GM18867 (cell line): ENCODE measurements at regions not wholly inside any gene's neighbourhood (a gene's known extent, or its start where the extent isn't known, plus 50 kb on each side); places are given as distances from the start of the nearest gene placed in this dataset.

Source experiments
- ATAC-seq: cut with Tn5 transposase; IDR thresholded peaks from one replicate; pipeline ENCODE4 v1.9.1; 2021; ENCODE audit warnings: mild to moderate bottlenecking, moderate library complexity; ENCODE audit not compliant: unreplicated experiment

DNA sequence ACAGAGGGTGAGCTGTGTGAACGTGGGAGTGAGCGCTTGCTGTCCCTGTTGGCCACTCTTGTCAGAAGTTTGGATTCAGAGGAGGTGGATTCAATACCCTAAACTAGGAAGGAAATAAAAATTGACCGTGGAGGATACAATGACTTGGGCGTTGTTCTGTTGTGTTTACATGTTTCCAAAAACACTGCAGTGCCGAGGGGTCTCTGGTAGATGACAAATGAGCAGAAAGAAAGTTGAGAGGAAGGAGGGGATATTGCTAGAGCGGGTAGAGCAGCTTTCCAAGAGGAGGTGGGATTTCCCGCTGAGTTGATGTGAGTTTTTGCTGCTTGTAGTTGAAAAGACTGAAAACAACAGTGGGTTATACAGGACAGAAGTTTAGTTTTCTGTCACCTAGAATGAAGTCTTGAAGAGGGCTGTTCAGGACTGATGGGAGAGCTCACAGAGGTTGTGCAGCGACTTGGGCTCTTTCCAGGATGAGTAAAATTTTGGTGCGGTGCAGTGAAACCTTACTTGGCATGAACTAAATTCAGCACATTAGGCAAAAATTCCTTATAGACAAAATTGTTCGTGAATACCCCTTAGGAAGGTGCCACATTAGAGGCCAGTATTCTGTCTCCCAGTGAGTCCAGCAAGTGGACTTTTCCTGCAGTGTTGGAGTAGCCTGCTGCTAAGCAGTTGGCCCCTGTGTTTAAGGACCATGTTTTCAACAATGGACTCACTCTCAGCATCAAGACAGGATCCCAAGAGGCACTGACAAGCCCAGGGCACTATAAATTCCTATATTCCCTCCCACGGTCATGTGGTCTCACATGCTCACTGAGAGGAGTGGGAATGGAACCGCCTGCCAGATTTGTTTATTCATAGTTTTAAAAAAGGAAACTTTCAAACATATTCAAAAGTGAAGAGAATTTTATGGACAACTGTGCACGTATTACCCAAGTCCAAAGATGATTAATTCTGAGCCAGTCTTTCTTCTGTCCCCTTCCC, 435.0 kb upstream of the C2CD4B start:
- ATAC-seq, result no peak

DNA sequence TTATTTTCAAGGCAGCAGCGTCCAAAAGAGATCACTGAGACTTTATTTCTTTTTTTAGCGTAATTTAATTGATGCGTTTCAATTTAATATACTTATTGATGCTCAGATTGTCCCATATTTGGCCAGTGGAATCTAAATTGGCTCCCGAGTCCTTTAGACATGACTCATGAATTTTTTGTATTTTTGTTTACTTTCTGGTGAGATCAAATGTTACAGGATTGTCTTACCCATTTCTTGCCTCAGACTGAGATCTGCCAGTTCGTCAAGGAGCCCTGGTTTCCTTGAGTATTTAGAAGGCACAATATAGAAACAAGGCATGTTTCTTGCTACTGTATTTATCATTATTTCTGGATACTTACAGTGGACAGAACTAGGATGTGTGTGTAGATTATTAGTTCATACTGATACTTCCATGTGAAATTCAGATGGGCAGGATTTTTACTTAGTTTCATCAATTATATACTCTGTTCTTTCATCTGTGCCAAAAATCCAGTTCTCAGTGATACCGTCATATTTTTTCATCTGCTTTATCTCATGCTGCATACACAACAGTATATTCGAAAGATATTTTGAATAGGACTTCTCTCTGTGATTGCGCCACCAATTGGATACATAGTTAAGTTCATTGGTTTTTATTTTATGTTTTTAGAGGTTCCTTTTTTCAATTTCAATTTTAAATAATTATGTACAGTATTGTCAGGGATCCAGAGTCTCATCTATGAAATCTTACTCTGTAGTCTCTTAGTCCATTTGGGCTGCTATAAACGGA, 436.9 kb upstream of the C2CD4B start:
- no peak for ATAC-seq

DNA sequence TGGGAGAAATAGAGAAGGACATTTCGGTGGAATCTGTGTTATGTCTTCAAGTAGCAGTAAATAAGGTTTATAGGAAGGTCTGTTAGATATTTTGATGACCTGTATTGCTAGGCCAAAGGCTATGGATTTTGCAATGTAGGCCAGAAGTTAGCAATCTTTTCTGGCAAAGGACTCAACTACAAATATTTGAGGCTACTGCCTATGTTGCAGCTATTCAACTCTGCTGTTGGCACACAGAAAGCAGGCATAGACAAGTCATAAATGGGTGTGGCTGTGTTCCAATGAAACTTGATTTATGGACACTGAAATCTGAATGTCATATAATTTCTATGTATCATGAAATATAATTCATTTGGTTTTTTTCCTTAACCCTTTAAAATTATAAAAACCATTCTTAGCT, 438.7 kb upstream of the C2CD4B start:
- ATAC-seq, result no peak

DNA sequence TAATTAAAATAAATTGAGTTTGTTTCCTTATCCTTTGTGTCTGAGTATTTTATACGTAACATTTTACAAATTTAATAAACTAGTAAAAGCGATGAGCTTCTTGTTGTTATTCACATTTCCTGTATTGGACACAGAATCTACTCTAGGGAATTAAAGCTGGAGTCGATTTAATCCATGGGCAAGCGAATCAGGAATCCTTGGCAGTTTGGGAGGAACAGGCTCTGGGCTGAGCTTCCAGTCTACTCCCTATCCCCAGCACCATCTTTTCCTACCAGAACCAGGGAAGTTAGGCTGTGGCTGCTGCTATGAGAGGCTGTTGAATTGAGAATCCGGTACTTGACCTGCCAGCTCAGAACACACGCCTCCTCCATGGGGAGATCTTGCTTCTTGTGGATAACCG, 437.3 kb upstream of the TPM1 start:
- no peak for ATAC-seq

DNA sequence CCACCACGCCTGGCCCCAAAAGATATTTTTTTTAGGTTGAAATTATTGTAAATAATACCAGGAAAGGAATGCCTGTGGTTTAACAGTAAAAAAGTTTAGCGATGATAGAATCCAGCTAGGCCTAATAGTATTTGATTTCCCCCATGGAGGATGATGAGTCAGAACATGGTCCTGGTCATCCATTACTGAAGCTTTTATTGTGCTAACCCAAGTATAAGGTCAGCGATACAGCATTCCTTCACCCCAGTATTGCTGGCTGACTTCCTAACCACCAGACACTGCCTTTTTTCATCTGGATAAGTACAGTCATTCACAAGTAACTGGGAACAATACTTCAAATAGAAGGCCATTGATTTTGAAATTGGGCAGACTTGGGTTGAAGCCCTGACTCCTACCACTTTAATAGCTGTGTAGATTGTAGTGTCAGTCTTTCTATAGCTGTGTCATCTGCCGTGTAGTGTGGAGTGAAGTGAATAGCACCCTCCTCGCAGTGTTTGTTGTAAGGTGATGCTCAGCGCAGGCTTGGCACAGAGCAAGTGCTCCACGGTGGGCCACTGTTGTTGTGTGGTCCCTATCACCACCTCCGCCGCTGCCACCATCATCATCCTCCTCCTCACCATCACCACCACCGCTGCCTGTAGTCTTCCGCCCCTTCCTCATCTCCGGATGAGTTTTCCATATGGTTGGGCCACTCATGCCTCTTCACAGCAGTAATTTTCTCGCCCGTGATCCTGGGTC, 436.0 kb upstream of the TPM1 start:
- no peak for ATAC-seq

DNA sequence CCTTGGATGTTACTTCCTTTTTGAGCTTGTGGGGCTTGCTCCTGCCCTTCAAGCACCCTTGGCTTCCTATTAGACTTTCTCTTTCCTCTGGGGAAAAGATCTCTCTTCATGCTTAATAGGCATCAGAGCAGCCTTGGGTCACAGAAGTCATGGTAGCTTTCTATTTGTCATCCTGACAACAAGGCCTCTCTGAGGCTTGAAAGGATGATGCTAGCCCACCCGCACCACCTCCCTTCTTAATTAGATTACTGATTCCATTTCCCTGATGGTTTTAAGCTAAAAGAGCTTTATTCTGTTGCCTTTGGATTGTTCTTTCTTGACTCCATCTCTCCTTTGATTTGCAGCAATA, 435.5 kb upstream of the TPM1 start:
- ATAC-seq, result no peak

DNA sequence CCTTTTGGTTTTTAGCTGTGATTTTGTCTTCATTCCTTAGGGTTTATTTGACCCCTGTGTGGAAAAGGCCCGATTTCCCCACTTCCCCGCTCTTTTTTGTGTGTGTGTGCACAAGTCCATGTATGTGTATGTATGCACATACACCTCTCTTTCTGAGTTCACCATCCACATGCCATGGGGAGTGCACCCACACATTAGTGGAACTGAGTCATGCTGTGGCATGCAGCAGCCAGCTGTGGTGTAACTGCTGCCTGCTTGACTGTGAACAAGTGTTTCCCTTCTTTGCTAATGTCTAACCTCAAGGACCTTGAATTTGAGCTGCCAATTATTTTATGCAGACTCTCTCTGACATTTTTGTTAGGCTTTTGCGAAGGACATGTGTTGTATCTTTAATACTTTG, 434.9 kb upstream of the TPM1 start:
- ATAC-seq, result no peak

DNA sequence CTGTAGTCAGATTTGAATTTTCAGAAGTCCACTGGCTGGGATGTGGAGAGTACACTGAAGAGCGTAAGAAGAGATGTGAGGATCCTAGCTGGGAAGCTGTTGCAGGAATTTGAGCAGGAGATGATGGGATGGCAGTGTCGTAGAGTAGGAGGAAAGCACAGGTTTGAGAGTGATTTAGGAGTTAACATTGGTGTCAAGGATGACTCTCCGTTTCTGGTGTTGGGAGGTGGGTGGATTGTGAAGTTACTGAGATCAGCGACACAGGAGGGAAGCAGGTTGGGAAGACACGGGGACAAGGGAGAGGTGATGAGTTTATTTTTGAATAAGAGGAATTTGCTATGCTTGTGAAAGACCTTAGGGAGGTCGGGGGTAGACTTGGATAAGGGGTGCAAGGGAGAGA, 434.2 kb upstream of the TPM1 start:
- ATAC-seq, result no peak

DNA sequence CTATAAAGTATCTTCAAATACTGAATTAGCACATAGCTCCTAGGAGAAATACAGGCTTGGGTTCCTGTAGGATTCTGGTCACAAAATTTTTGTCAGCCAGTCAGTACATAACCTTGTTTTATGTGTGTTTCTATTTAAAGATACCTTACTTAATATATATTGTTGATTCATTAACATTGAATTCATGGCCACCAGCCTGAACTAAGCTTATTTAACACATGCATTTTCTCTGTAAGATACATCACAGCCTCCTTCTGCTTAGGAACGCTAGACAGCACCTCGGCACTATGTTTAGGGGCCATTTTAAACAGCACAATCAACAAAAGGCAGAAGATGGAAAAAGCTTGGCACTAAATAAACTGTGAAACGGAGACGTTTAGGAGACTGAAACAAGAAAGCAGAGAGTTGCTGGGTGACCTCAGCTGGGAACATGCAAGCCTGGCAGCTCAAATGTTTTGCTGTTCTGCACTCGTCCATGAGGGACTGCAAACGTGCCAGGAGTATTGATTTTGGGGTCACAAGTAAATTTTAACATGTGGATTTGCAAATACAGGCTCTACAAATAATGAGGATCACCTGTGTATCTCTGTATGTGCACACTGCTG, 432.2 kb upstream of the TPM1 start:
- ATAC-seq, result no peak

DNA sequence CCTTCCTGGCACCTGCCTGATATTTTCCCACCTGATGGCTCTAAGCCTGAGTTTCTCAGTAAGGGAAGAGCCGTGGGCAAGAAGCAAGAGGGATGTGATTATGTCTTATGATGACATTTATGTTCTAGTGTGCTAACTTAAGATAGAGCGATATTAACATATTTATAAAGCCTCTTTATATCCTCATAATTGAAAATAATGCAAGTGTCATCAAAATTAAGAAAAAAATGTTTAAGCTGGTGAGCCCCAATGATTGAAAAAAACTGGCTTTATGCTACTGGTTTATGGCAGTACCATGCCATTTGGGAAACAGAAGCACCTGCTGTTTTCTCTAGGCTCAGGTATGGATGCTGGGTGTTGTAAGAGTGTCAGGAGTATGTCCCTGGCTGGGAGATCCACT, 431.5 kb upstream of the TPM1 start:
- no peak for ATAC-seq

DNA sequence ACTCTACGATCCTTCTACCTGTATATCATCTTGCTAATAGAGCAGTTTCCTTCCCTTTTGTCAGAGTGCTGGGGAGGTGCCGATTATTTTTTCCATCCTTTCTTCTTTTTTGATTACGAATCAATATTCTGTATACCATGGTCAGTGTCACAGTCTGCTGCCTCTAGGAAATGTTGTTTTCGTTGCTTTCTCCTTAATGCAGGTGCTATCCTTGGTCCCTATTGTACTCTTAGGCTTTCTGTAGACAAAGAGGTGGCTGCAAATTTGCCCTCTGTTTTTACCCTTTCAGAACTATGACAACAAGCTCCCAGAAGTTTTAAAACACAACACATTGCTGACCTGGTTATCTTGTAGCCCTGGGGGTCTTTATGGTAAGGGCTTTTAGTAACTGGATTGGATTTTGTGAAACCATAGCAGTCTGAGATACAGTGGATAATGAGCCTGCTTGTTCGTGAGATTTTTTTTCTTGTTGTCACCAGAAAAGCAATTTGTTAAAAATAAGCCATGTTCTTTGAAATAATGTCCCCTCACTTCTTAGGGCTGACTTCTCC, 430.3 kb upstream of the TPM1 start:
- no peak for ATAC-seq

DNA sequence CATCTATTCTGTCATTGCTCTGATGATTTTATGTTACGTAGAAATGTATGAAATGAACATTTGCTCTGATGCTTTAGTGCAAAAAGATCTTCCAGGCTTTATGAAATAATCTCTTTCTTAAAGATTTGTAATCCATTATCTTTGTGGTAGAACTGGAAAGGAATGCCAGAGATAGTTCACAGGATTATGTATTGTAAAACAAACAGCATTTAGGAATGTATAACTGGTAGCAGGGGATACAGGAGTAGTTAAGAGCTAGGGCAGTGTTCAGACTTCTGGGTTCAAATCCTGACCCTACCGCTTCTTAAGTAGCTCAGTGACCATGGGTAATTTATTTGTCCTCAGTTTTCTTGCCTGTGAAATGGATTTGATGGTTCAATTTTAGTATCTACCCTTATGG, 429.8 kb upstream of the TPM1 start:
- no peak for ATAC-seq

DNA sequence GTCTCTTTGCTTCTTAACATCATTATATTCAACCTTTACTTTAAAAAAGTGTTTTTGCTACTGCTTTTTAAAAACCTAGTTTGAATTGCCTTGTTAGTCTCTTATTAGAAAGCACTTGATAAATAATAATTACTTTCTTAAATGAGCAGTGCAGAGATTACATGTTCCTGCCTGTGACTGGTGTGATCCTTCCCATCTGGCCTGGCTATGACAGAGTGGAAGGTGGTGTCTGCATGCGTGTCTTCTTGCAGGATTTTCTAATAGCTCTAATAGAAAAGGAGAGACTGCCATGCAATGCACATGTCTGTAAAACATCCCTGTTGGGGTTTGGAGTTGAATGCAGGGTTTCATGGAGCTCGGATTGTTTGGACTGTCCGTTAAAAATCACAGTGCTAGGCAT, 425.8 kb upstream of the TPM1 start:
- ATAC-seq, result no peak

DNA sequence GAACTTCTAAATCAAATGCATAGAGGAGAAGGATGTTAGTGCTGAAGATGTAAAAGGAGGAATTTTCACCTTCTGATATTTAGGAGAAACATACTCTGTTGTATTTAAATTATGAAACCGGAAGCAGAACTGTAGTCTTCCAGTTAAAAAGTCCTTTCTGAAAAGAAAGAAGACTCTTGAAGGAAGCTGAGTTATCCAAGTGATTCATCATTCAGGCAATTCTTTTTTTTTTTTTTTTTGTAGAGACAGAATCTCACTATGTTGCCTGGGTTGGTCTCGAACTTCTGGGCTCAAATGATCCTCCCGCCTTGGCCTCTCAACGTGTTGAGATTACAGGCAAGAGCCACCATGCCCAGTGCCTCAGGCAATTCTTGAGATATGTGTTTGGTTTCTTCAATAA, 424.8 kb upstream of the TPM1 start:
- no peak for ATAC-seq

DNA sequence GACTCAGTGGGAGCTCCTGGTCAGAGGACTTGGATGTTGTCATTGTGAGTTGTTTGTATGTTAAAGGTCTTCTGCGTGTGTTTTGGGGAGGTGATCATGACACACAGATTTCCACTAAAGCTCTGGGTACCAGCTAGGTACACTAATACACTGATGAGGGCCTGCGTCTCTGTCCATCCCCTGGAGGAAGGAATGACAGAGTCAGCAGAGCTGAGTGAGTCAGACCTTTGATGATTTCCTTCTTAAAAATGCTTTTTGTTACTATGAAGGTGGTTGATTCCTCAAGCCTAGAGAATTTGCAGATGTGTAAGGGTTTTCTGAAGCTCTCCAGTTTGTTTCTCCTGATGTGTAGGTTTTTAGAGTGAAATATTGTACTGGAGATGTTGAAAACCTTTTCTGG, 424.1 kb upstream of the TPM1 start:
- no peak for ATAC-seq

DNA sequence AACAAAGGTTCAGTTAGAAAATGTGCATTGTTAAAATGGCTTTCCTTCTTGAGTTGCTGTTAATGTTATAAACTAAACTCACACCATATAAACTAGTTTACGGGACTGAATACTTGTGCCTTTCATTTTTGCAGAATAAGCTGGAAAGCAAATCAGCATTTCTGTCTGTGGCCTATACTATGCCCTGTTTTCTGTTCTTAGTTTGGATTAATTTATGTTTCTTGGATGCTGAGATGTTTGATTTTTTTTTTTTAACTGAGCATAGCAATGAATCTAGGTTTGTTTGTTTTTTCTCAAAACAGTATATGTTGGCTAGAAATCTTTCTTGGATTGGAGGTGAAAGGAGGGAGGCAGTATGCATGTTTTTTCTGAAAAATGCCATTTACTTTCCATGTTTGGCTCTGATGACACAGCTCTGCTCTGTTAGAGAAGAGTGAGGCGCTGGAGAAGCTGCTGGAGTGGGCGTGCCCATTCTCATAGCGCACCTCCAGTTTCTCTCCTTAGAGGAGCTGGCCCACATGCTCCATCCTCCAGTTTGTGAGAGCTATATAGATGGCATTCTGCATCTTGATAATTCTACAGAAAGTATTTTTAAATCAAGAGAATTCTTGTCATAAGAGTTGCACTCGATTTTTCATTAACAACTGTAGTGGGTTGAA, 423.6 kb upstream of the TPM1 start:
- no peak for ATAC-seq

DNA sequence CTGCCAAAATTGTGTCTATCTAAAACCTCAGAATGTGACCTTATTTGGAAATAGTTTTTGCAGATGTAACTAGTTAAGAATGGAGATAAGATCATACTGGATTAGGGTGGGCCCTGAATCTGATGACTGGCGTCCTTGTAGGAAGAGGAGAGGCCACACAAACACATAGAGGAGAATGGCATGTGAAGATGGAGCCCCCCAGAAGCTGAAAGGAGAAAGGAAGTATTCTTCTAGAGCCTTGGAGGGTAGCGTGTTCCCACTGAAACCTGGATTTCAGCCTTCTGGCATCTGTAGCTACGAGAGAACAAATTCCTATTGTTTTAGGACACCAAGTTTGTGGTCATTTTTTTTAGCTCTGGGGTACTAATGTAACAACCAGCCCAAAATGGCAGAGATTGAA, 423.0 kb upstream of the TPM1 start:
- ATAC-seq, result no peak

DNA sequence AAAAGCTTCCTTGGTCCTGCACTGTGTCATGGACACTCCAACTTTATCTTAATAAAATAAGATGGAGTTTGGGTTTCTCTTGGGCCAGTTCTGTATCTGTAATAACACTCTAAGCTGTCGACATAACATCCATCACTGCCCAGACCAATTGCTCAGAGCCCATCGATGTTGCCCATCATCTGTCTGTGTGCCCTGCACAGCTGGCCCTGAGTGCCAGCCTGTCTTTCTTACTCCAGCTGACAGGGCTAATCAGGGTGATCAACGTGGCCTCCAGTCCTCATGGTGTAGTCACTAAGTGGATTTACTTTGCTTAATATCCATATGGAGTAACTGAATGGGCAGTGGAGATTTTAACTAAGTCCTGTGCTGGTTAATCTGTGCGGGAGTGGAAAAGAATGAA, 419.8 kb upstream of the TPM1 start:
- no peak for ATAC-seq

DNA sequence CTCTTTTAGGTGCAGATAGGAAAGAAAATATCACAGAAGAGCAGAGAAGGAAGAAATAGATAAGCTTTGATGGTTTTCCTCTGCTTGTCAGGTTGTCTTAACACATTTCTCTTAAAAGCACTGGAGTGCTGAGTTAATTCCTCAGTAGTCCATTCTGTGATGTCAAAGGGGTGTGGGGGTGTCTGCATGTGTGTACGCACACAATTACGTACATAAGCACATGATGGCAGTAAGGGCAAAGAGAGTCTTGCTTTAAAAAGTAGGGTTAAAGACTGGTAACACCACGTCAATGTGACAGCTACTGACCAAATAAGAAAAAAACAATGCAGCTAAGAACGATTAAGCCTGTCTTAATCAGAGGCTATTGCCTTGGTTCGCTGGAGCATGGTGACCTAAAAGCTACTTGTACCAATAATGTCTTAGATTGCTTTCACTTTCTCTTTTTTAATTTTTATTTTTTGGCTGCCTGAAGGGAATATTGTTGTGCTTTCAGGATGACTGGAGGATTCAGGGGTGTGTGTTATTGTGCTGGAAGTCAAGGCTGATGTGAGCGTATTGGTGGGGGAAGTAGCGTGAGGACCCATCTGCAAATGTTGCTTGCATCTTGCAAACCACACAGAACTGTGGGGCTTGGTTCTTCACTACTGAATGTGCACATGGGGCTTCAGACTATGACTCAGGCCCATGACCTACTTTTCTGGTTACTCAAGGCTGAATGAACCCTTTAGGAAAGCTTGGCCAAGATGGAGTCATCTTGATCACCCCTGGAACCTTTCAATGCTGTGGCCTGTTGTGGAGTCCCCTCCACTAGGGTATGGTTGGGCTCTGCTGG, 417.8 kb upstream of the TPM1 start:
- no peak for ATAC-seq
